HEK293 (cell line): ENCODE measurements at regions not wholly inside any gene's neighbourhood (a gene's known extent, or its start where the extent isn't known, plus 50 kb on each side); places are given as distances from the start of the nearest gene placed in this dataset.

ENCODE experiments used
- CTCF ChIP-seq: fragments of 450-650 bp; formaldehyde crosslinking; IDR thresholded peaks from 2 replicates; pipeline ENCODE4 v1.5.1; 2016; ENCODE audit warnings: missing biosample characterization, missing genetic modification characterization
- SP3 ChIP-seq: fragments of 450-650 bp; formaldehyde crosslinking; IDR thresholded peaks from 2 replicates; pipeline ENCODE4 v1.5.1; 2016; ENCODE audit warnings: missing biosample characterization, missing genetic modification characterization
- ZNF133 ChIP-seq: fragments of 450-650 bp; formaldehyde crosslinking; IDR thresholded peaks from 2 replicates; pipeline ENCODE4 v1.5.1; 2016; ENCODE audit warnings: missing biosample characterization, missing genetic modification characterization
- ZNF488 ChIP-seq: fragments of 450-650 bp; formaldehyde crosslinking; IDR thresholded peaks from 2 replicates; pipeline ENCODE4 v1.5.1; 2016; ENCODE audit warnings: missing biosample characterization, missing genetic modification characterization
- ZNF571 ChIP-seq: fragments of 450-650 bp; formaldehyde crosslinking; IDR thresholded peaks from 2 replicates; pipeline ENCODE4 v1.5.0; 2017; ENCODE audit warnings: missing biosample characterization, missing genetic modification characterization

DNA sequence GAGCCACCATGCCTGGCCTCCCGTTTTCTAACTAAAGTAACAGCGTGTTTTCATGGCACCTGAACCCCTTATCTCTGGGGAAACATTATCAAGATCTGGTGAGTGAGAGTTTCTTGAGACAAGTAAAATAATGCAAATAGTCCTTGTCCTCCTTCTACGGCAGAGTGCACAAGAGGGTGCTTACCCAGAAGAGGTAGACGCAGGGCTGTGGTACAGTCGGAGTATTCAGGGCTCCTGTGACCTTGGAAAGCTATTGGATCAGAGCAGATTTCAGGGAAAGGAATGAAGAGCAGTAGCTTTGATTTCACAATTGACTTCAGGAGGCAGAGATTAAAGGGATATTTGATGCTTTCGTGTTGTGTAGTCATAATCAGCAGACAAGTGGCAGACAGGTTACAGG is 269.1 kb downstream of the ZNF248 start:
- TF ChIP-seq SP3 (tag by site-specific recombination) (no peak), CTCF (tag by site-specific recombination) (no peak), ZNF133 (tag by site-specific recombination) (no peak), ZNF488 (tag by site-specific recombination) (no peak), ZNF571 (tag by site-specific recombination) (no peak)
